ENCODE measurements at regions not wholly inside any gene's neighbourhood (a gene's known extent, or its start where the extent isn't known, plus 50 kb on each side); places are given as distances from the start of the nearest gene placed in this dataset.
A peak's percentile ranks its signal among the peaks of the same experiment; 100 is the strongest.

DNA sequence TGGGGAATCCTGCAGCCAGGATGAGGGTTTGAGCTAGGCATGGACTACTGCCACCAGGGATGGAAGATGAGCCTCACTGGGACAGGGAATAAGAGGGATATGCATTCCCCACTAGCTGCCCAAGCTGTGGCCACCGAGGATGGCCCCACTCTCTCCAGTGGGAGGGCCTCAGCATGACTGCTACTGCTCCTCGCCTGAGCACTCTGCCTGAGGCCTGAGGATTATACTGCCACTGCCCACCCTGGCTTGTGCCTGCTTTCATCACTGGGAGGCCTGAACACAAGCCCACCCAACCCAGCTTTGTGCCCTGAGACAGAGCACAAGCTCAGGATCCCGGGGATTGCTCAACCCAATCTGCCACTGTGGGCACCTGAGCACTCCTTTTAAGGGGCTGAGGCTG, 425.6 kb downstream of the RASEF start:
- no peaks in the 10 kb centered on the region for H3K4me1 Mint-ChIP-seq
- H3K27ac Mint-ChIP-seq, result no peak overlapping the region
- H3K4me3 Mint-ChIP-seq, result no peak overlapping the region
- no peaks in the 10 kb centered on the region for H3K27me3 Mint-ChIP-seq
- H3K9me3 Mint-ChIP-seq, result peaks cover 19 to 44% of the 10 kb centered on the region in 2 donors
- ATAC-seq (no peak), DNase-seq (no peak)

DNA sequence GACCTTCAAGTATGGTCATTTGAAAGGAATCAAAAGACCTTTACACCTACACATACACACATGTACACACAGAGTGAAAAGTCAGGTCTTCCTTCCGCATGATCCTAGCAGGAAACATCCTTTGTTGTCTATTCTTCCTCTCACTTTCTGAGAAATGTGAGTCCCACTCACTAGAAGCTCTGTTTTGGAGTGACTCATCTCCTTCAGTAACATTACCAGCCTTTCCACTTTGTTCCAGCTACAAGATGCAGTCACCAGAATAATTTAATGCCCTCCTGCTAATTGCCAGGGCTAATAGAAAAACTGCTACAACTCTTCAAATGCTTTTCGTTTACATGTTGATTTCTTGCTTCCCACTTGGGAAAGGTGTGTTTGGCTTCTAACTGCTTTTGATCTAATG, 417.3 kb downstream of the RASEF start:
- H3K9me3 Mint-ChIP-seq, result peaks cover 7 to 10% of the 10 kb centered on the region in 2 donors
- H3K27ac Mint-ChIP-seq, result no peak overlapping the region
- no peak for DNase-seq
- H3K27me3 Mint-ChIP-seq, result no peaks in the 10 kb centered on the region
- no peak overlapping the region for H3K4me3 Mint-ChIP-seq
- ATAC-seq, result no peak
- no peaks in the 10 kb centered on the region for H3K4me1 Mint-ChIP-seq

- peaks cover 10 to 13% of the 10 kb centered on the region in 2 donors for H3K9me3 Mint-ChIP-seq
- no peak for DNase-seq
- no peak overlapping the region for H3K27ac Mint-ChIP-seq
- ATAC-seq, result no peak
- no peaks in the 10 kb centered on the region for H3K4me1 Mint-ChIP-seq
- H3K27me3 Mint-ChIP-seq, result no peaks in the 10 kb centered on the region
- no peak overlapping the region for H3K4me3 Mint-ChIP-seq
These were observed 412.6 kb downstream of the RASEF start for GRCh38 chr9:82650368-82650767.

- Mint-ChIP-seq H3K4me1 (no peaks in the 10 kb centered on the region), H3K27ac (no peak overlapping the region), H3K4me3 (no peak overlapping the region), H3K27me3 (no peaks in the 10 kb centered on the region), H3K9me3 (peaks cover 10 to 13% of the 10 kb centered on the region in 2 donors)
- ATAC-seq (no peak), DNase-seq (no peak)
These were observed 411.5 kb downstream of the RASEF start for GRCh38 chr9:82651474-82651873.

DNA sequence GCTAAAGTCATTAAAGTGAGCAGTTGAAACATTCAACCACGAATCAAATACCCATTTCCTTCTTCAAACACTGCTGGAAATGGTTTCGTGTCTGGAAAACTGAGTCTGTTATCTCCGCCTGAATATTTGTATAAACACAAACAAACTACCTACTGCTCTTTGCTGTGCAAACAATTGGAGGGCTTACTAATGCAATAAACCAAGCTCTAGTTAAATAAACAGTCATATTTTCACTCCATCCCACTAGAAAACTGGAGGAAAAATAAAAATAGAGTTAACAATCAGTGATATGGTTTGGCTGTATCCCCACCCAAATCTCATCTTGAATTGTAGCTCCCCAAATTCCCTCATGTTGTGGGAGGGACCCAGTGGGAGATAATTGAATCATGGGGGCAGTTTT, 397.6 kb downstream of the RASEF start:
- Mint-ChIP-seq H3K9me3 (no peaks in the 10 kb centered on the region), H3K27me3 (no peaks in the 10 kb centered on the region), H3K27ac (no peak overlapping the region), H3K4me1 (no peaks in the 10 kb centered on the region), H3K4me3 (no peak overlapping the region)
- no peak for ATAC-seq
- DNase-seq, result no peak

DNA sequence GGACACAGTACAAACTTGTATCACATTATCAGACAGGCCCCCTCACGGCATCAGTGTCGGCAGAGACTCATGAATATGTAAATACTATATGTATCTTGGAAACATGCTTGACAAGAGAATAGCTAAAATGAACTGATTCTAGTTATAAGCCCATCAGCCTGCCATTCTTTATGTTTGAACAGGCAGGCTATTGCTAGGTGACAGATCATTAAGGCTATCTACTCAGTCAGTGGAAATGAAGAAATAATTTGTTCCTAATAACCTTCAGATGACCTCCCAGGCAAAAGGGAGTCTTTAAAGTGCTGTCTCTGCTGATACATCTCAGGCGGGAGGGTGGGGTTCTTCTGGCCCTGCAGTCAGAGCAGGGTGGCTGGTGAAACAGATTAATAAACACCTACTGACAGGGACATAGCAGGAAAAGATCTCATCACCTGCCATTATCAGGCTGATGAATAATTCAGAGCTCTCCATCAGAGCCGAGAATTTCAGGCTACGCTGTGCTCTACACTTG, 394.2 kb downstream of the RASEF start:
- H3K4me1 Mint-ChIP-seq, result no peaks in the 10 kb centered on the region
- H3K27me3 Mint-ChIP-seq, result no peaks in the 10 kb centered on the region
- no peak for DNase-seq
- H3K4me3 Mint-ChIP-seq, result no peak overlapping the region
- H3K9me3 Mint-ChIP-seq, result no peaks in the 10 kb centered on the region
- H3K27ac Mint-ChIP-seq, result peak overlapping the region in 1 of 2 donors; percentile 12
- no peak for ATAC-seq

DNA sequence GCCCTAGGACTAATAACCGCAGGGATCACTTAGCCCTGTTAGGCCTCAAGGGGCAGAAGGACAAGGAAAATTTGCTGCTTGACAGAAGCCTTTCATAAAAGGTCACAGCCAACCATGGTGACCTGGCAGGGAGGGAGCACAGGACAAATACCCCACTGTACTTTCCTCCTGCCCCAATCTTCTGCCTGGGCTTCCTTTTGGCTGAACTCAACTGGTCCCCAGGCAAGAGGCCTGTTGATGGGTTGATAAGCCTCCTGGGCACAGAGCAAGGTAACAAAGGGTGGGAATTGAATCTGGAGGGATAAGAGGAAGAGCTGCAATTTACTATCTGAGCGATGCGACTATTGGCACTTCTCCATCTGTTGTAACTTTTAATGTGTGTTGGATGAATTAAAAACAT, 392.9 kb downstream of the RASEF start:
- no peak for DNase-seq
- no peak overlapping the region for H3K4me3 Mint-ChIP-seq
- no peak overlapping the region for H3K27ac Mint-ChIP-seq
- no peaks in the 10 kb centered on the region for H3K4me1 Mint-ChIP-seq
- H3K9me3 Mint-ChIP-seq, result no peaks in the 10 kb centered on the region
- no peak for ATAC-seq
- H3K27me3 Mint-ChIP-seq, result no peaks in the 10 kb centered on the region

GRCh38 chr9:82670726-82671125, 392.2 kb downstream of the RASEF start:
- no peak overlapping the region for H3K27ac Mint-ChIP-seq
- H3K27me3 Mint-ChIP-seq, result no peaks in the 10 kb centered on the region
- H3K4me1 Mint-ChIP-seq, result no peaks in the 10 kb centered on the region
- H3K4me3 Mint-ChIP-seq, result no peak overlapping the region
- ATAC-seq, result no peak
- H3K9me3 Mint-ChIP-seq, result no peaks in the 10 kb centered on the region
- no peak for DNase-seq

DNA sequence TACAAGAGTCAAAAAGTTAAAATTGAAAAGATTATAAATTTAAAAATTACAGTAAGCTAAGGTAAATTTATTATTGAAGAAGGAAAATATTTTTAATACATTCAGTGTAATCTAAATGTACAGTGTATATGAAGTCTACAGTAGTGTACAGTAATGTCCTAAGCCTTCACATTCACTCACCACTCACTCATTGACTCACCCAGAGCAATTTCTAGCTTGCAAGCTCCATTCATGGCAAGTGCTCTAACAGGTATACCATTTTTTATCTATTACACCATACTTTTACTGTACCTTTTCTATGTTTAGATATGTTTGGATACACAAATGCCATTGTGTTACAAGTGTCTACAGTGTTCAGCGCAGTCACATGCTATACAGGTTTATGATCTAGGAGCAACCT, 389.7 kb downstream of the RASEF start:
- no peak for DNase-seq
- H3K4me1 Mint-ChIP-seq, result no peaks in the 10 kb centered on the region
- no peaks in the 10 kb centered on the region for H3K27me3 Mint-ChIP-seq
- no peak for ATAC-seq
- H3K4me3 Mint-ChIP-seq, result no peak overlapping the region
- no peak overlapping the region for H3K27ac Mint-ChIP-seq
- H3K9me3 Mint-ChIP-seq, result no peaks in the 10 kb centered on the region

GRCh38 chr9:82673919-82674318, 389.0 kb downstream of the RASEF start:
- Mint-ChIP-seq H3K27me3 (no peaks in the 10 kb centered on the region), H3K9me3 (no peaks in the 10 kb centered on the region), H3K4me1 (no peaks in the 10 kb centered on the region), H3K4me3 (no peak overlapping the region), H3K27ac (no peak overlapping the region)
- ATAC-seq (no peak), DNase-seq (no peak)

DNA sequence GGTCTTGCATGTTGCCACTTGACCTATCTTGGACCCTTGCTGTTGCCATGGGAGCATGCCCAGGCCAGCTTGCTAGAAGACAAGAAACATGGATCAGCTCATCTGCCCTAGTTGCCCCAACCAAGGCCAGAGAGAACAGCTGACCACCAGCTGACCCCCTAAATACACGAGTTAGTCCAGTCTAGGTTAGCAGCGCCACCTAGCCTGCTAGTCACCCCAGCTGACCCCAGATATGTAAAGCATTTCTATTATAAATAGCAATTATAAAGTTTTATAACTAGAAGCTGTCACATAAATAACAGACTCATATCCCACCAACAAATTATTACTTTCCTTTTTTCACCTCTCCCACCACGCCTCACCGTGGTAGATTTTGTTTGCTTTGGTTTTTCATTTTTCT, 387.8 kb downstream of the RASEF start:
- Mint-ChIP-seq H3K9me3 (no peaks in the 10 kb centered on the region), H3K4me3 (no peak overlapping the region), H3K27me3 (no peaks in the 10 kb centered on the region), H3K27ac (no peak overlapping the region), H3K4me1 (no peaks in the 10 kb centered on the region)
- DNase-seq, result no peak
- ATAC-seq, result no peak

GRCh38 chr9:82675605-82676004, 387.3 kb downstream of the RASEF start:
- Mint-ChIP-seq H3K27me3 (no peaks in the 10 kb centered on the region), H3K4me3 (no peak overlapping the region), H3K4me1 (no peaks in the 10 kb centered on the region), H3K27ac (no peak overlapping the region), H3K9me3 (no peaks in the 10 kb centered on the region)
- ATAC-seq (no peak), DNase-seq (no peak)

- no peaks in the 10 kb centered on the region for H3K27me3 Mint-ChIP-seq
- no peak for ATAC-seq
- H3K4me3 Mint-ChIP-seq, result no peak overlapping the region
- peaks cover 0 to 7% of the 10 kb centered on the region in 2 donors for H3K9me3 Mint-ChIP-seq
- H3K4me1 Mint-ChIP-seq, result no peaks in the 10 kb centered on the region
- DNase-seq, result no peak
- H3K27ac Mint-ChIP-seq, result no peak overlapping the region
These were observed 385.9 kb downstream of the RASEF start for GRCh38 chr9:82677086-82677485.

GRCh38 chr9:82679472-82679871, 383.5 kb downstream of the RASEF start:
- no peaks in the 10 kb centered on the region for H3K4me1 Mint-ChIP-seq
- ATAC-seq (no peak), DNase-seq (no peak)
- H3K4me3 Mint-ChIP-seq, result no peak overlapping the region
- H3K27ac Mint-ChIP-seq, result no peak overlapping the region
- H3K9me3 Mint-ChIP-seq, result peaks cover 0 to 9% of the 10 kb centered on the region in 2 donors
- no peaks in the 10 kb centered on the region for H3K27me3 Mint-ChIP-seq

DNA sequence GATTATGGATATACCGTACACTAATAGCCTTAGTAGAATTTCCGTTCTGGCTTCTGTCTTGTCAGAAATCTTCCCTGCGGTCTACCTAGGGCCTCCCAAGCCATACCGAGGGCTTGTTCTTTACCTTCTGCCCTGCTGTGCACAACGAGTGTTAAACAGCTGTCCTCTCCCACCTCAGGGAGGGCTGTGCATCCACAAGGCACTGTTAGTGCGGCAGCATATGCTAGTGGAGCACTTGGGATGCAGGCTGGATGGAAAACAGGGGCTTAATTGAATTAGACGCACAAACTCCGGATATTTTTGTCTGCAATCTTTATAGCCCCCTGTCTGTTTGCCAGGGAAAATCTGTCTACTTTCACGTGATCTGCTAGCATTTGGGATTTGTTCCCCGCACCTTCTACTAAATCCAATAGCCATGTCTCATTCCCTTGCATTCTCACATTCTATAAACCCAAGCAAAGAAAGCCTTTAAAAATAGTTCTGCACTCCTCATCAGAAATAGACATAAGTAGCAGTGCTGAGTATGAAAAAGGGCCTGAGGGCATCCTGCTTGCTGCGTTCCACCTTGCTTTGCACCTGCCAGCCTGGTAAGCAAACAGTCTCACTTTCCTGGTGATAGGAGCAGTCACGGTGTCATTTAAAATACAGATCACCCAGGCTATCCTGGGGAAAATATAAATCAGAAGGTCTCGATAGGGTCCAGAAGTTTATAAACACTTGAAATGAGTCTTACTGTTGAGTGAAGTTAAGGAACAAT, 382.6 kb downstream of the RASEF start:
- no peak for DNase-seq
- peaks cover 0 to 15% of the 10 kb centered on the region in 2 donors for H3K9me3 Mint-ChIP-seq
- no peaks in the 10 kb centered on the region for H3K27me3 Mint-ChIP-seq

GRCh38 chr9:82681809-82682208, 381.1 kb downstream of the RASEF start:
- DNase-seq (no peak), ATAC-seq (no peak)
- Mint-ChIP-seq H3K4me3 (no peak overlapping the region), H3K27me3 (no peaks in the 10 kb centered on the region), H3K27ac (no peak overlapping the region), H3K4me1 (no peaks in the 10 kb centered on the region), H3K9me3 (peaks cover 0 to 15% of the 10 kb centered on the region in 2 donors)

More for the DNA sequence above, 382.6 kb downstream of the RASEF start:
- no peak overlapping the region for H3K4me3 Mint-ChIP-seq
- ATAC-seq, result no peak
- no peak overlapping the region for H3K27ac Mint-ChIP-seq
- no peaks in the 10 kb centered on the region for H3K4me1 Mint-ChIP-seq

DNA sequence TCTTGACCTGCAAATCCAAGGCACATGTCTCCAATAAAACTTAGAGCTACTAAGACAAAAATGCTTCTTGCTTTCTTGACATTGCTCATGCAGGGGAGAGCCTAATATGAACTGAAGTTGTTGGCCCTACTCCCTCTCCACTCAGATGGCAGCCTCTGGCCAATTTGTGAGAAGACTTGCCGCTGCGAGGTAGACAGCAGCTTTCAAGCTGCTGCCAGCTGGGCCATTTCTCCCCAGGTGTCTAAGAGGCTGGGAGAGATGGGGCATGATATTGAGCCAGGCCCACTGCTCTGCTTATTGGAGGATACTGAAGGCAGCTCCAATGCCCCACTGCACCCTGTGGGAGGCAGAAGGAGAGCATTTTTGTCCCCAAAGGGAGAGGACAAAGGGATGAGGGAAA, 380.5 kb downstream of the RASEF start:
- no peak for ATAC-seq

More for the DNA sequence above, 380.5 kb downstream of the RASEF start:
- Mint-ChIP-seq H3K4me1 (no peaks in the 10 kb centered on the region), H3K27ac (no peak overlapping the region), H3K9me3 (peaks cover 0 to 15% of the 10 kb centered on the region in 2 donors), H3K4me3 (no peak overlapping the region), H3K27me3 (no peaks in the 10 kb centered on the region)
- no peak for DNase-seq

Measured in stimulated activated naive CD8-positive, alpha-beta T cell treated with anti-CD3 and anti-CD28 coated beads, Interleukin-15, amount 100 ng/mL, for 72 hours (primary cell).